Posterior vena cava (tissue), 2 donors: ENCODE measurements at regions not wholly inside any gene's neighbourhood (a gene's known extent, or its start where the extent isn't known, plus 50 kb on each side); places are given as distances from the start of the nearest gene placed in this dataset.
"Not testable (repeated sequence)": the region's sequence is repeated elsewhere in the genome, so short reads cannot be mapped to it uniquely, and the experiment has no call there.

ENCODE experiments used
- DNase-seq: peaks from one replicate; pipeline ENCODE4 v3.0.0-alpha.2; 2020; ENCODE audit warnings: low spot score
- intact Hi-C, 2 donors: fragments of 100-400 bp; cut with DNase I; formaldehyde crosslinking; loops; one replicate each; pipeline versions ENCODE4 v1.14.1 to v1.14.2; 2022 to 2023
- donor health status: DM: yes; HTN: yes; CAD: no.
- donor health status: DM: yes; HTN: yes; CAD: no.

DNA sequence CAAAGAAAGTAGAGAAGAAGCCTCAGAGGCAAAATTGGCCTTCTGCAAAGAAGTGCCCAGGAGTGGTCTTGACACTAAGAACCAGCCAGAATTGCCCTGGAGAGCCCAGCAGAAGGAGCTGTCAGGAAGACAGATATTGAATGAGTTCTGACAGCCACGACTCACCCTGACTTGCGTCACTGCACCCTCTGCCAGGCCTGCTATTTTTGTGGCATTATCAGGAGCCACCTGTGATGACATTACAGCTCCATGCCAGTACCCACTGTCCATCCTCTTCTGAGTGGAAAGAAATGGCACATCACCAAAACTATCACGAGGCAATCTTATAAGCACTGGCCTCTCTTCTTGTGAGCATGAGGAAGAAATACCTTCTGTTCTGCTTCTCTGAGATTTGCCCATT lies 67.7 kb downstream of the SMIM20 start:
- no peak for DNase-seq
- intact Hi-C loops, result no loop called here

DNA sequence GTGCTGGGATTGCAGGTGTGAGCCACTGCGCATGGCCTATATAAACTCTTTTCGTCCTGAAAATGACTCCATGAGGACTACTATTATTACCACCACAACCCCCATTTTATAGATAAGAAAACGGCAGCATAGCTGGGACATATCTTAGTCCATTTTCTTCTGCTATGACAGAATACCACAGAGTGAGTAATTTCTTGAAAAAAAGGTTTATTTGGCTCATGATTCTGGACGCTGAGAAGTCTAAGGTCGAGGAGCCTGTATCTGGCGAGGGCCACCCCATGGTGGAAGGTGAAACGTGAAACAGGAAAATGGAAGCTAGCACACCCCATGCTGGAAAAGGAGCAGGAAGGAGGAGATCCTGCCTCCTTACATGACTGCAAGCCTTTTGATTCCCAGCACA lies 68.9 kb downstream of the SMIM20 start:
- intact Hi-C loops, result no loop called here
- no peak for DNase-seq

DNA sequence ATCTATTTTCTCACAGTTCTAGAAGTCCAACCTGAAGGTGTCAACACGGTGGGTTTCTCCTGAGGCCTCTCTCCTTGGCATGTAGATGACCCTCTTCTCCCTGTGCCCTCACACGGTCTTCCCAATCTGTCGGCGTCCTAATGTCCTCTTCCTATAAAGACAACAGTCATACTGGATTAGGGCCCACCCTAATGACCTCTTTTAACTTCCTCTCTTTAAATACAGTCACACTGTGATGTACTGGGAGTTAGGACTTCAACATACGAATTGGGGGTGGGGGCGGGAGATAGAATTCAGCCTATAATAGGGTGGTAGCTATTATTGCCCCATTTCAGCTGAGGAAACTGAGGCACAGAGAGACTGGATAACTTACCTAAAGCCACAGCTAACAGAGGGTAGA lies 70.2 kb downstream of the SMIM20 start:
- intact Hi-C loops, result no loop called here
- DNase-seq, result no peak

DNA sequence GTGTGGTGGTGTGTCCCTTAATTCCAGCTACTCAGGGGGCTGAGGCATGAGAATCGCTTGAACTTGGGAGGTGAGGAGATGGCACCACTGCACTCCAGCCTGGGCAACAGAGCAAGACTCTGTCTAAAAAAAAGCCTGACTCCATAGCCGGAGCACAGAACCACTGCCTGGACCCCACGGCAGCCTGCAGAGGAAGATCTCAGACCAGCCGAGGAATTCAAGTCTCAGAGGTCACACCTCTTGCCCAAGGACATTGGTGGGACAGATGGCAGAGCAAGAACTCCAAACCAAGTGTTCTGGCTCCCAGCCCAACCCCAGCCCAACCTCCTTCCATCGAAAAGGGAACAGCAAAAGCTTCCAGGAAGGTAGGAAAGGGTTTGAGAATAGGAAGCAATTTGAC lies 70.8 kb downstream of the SMIM20 start:
- DNase-seq, result no peak
- intact Hi-C loops, result loop anchor here in 1 of 2 donors (5.0 kb wide), 1 partner anchor 348 kb away; no protein-coding TSS in a partner anchor

DNA sequence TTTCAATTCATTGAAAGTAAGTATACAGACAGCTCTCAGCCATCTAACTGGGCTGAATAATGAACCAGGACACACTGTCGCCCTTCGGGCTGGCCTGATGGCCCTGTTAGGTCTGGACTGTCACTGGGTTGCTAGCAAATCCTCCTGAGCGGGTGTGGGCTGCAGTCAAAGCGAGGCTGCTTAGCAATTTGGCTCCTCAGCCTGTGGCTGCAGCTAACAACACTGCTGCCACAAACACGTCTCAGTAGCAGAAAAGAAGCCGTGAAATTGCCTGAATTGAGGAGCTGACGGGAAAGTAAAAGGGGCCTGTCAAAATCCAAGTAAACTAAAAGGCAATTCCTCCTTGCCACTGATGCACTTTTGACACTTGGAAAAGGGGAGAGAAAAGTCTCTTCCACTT lies 72.8 kb downstream of the SMIM20 start:
- DNase-seq, result no peak
- intact Hi-C loops, result loop anchor here in 1 of 2 donors (5.0 kb wide), 1 partner anchor 345 kb away; no protein-coding TSS in a partner anchor

DNA sequence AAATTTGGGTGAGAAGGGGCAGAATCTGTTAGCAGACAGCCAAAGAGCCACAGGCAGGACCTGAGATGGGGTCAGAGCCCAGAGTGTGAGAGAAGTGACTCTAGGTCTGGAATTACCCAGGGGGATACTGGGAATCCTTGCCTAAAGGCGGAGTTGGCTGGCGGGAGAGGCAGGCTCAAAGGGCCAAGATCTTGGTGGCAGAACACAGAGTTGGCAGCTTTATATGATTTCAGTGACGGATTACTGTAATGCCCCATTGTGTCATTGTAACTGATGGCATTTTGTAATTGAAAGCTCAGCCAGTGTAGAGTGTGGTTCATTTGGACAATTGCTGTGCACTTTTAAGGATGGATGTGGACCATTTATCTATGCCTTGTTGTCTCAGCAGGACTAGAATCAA lies 77.3 kb downstream of the SMIM20 start:
- intact Hi-C loops, result loop anchor here in 1 of 2 donors (1.0 kb wide), 1 partner anchor 34 kb away; no protein-coding TSS in a partner anchor
- no peak for DNase-seq

DNA sequence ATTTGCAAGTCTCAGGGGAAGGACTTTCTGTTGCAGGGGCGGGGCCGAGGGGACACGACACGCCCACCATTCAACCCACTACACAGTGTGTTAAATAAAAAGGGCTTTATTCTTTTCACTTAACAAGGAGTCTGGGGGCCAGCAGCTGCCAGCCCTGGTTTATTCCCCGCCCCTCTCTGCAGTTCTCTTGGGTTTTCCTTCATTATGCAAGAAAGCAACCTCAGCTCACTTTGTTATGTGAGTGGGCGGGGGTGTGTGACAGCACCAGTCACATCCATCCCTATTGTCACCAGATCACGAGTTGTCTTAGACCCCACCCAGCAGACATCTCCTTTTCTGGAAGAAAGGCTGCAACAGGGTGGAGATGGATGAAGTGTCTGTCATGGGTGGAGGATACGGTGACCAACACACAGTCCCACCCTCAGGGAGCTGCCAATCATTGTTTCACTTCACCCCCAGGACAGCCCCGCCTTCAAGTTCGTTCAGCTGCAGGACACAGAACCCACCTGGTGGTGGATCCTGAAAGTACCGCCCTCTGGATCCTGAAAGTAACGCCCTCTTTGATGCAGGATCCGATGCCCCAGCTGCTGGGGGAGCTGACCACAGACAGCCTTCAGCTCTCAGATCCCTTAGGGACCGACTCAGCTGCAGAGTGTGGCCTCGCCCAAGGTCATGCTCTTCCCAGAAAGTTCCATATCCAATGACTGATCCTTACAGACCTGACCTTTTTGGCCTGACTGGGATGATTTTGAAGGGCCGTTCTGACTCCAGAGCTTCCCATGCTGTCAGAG lies 79.6 kb downstream of the SMIM20 start:
- no peak for DNase-seq
- intact Hi-C loops, result no loop called here

DNA sequence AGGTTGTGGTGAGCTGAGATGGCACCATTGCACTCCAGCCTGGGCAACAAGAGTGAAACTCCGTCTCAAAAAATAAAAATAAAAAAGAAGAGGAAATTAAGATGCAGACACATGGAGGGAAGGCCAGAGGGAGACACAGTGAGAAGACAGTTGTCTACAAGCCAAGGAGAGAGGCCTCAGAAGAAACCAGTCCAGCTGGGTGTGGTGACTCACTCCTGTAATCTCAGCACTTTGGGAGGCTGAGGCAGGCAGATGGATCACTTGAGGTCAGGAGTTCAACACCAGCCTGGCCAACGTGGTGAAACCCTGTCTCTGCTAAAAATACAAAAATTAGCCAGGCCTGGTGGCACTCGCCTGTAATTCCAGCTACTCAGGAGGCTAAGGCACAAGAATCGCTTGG lies 80.6 kb downstream of the SMIM20 start:
- intact Hi-C loops, result not testable (repeated sequence)

DNA sequence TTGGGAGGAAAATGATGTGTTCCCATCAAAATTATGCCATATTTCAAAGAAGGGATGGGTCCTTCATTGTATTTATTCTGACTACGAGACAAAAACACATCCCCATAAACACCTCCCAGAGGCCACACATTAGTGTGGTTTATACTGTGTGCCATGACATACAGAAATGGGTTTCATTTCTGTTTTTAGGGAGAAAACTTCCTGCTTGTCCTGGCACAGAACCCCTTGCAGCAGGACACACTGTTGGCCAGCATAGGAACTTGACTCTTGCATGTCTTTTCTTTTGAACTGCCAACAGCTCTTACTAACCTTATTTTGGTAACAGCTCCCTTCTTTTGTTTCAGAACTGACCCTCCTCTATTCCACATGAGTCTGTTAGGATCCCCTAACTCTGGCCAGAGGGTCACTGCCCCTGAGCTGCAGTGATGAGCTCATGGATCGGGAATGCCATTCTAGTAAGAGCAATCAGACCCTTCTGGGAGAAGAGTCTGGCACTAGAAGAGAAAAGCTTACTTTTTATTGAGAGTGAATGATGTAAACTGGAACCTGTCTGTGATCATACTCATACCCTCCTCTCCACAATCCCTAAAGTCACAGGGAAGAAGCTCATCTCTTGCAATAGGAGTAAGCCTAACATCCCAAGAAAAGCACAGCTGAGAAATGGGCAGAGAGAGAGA lies 86.4 kb downstream of the SMIM20 start:
- intact Hi-C loops, result no loop called here
- DNase-seq, result no peak

More for the DNA sequence above, 80.6 kb downstream of the SMIM20 start:
- not testable (repeated sequence) for DNase-seq

DNA sequence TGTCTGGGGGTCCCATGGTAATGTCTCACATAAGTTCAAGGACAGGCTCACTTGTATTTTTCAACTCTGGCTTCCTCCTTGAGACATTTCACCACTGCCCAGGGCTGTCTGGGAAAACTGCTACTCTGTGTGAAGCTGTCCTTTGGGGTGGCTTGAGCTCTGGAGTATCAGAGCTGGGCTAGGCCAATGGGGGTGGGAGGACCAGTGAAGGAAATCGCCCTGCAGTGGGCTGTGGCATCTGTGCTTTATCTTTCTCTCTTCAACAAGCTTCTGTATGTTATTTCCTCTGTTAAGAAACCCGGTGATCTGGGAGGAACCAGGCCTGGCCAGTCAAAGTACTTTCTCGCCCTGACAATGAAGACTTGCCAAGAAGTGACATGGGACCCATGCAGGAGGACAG lies 87.4 kb downstream of the SMIM20 start:
- peak; percentile 15 for DNase-seq
- intact Hi-C loops, result no loop called here

DNA sequence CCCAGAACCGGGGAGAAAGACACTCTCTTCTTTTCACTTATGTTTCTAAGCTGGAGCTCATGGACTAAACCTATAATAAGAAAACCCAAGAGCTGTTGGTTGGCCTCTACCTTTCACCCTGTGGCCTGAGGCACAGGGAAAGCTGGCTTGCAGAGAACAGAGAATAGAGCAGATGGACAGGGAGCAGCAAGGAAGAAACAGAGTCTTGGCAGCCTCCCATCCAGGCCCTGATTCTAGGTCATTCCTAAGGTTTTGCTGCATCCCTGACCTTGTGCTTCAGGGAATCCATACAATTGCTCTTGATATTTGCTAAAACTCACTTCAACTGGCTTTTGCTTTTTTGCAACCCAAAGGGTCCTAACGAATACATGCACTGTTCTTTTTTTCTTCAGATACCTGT lies 87.8 kb downstream of the SMIM20 start:
- DNase-seq, result no peak
- intact Hi-C loops, result no loop called here

DNA sequence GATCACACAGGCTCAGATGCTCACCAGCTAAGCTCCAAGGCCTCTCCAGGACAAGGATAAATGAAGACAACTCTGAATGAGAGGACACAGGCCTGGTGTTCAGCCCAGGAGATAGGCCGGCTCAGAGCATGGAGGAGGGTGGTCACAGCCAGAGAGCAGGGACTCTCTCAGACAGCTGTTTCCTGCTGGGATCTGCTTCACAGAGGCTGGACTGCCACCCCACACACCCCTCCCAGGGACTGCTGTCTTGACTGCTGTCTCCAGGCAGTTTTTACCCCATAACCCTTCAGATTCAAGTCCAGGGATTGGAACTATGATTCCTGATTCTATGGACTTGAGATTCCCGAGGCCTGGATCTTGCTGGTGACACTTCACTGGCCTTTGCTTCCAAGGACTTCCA lies 89.0 kb downstream of the SMIM20 start:
- peak; percentile 12 for DNase-seq
- intact Hi-C loops, result no loop called here

DNA sequence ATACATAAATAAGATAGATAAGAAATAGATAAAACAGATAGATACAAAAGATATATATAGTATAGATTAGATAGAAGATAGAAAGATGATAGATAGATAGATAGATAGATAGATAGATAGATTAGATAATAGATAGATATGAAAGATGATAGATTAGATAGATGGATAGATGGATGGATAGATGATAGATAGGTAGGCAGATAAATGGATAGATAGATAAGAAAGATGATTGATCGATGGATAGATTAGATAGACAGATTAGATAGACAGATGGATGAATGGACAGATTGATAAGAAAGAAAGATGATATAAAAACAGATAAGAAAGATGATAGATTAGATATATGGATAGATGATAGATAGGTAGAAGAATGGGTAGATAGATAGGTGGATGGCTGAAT lies 90.3 kb downstream of the SMIM20 start:
- intact Hi-C loops, result no loop called here
- no peak for DNase-seq

DNA sequence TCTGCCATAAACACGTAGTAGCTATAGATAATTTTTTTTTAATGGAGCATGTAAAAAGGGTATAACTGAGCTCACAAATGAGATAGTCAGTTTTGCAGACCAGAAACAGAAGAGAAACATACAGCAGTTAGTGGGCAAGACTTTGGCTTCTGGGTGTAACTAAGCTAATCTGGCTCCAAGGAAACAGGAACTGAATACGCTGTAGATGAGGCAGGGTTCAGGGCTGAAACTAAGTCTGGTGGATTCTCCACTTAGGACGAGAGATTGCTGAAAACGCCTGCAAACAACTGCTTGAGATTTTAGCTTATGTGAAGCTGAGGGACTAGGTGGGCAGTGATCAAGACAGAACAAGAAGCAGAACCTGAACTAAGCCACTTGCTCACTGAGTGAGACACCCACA lies 91.7 kb downstream of the SMIM20 start:
- intact Hi-C loops, result no loop called here
- DNase-seq, result peak; percentile 8

DNA sequence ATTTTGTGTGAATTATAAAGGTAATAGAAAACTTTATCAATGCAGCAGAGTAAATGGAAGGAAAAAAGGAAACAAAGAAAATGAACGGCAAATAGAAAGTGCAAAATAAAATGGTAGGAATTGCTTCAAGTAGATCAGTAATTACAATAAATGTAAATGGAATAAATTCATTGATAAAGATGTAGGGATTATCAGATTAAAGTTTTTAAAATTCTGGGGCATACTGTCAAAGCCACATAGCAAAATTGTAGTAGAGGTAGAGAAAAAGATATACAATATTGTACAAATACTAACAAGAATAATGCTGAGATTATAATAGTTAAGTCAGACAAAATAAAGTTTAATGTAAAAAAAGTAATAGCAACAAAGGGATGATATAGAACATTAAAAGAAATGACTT lies 94.7 kb downstream of the SMIM20 start:
- DNase-seq, result no peak
- intact Hi-C loops, result no loop called here

DNA sequence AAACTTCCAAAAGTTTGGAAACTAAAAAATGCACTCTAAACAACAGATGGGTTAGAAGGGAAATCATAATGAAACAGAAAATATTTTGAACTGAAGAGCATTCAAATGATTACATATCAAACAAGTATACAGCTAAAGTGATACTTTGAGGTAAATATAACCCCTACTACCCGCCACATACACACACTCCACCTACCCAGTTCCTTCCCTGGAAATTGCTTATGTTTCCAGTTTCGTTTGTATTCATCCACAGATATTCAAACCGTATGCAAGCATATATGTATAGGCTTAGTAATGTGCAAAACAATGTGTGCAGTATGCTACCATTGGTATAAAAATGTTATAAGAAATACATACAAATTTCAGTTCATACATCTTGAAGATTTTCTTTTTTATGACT lies 95.5 kb downstream of the SMIM20 start:
- DNase-seq, result no peak
- intact Hi-C loops, result no loop called here

DNA sequence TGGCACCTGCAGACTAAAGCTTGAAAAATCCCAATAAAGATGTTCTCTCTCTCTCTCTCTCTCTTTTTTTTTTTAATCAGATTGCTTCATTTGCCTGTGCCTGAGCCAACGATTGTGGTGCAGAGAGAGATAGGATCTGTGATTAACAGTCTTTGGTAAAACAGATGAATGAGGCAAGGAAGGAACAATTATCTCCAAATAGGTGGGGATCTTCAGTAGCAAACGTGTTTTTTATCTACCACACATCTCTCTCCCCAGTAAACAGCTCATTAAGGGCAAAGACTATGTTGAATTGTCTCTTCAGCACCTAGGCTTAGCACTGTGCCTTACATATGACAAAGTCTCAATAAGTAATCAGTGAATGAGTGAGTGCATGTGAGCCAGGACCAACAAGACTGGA lies 96.3 kb downstream of the SMIM20 start:
- DNase-seq, result no peak
- intact Hi-C loops, result no loop called here

DNA sequence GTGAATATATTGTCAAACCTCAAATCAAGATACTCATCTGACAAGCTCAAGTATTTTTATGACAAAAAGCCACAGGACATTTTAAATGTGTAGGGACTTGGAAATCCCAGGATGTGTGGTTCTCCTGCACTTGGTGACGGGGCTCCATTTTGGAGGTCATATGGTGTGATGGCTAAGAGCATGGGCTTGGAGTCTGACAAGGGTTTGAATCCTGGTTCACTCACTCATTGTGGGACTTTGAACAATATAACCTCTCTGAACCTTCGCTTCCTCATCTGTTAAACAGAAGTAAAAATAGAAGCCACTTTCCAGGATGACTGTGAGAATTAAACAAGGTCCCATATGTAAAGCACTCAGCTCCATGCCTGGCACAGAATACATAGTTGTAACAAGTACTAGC lies 99.6 kb downstream of the SMIM20 start:
- no peak for DNase-seq
- intact Hi-C loops, result no loop called here

DNA sequence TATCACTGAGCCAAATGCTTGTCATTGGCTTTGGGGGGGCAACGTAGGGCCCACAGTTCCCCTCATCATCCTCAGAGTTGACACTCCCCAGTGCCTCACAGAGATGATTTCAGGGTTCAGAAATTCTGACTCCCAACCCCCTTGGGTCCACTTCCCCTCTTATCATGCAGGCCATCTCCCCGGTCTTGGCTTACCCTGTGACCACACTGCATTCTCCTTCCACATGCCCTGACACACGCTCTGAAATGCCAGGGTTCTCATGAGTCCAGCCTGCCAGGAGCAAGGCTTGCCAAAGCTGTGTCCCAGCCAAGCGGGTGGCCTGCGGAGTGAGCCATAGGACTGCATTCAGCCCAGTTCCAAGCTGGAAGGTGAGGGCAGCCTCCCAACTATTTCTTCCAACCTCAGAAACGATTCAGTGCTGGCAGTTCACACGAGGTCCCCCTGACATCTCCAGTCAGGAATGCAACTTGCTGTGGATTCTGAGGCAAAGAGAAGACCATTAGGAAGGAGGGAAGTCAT lies 101.2 kb downstream of the SMIM20 start:
- intact Hi-C loops, result no loop called here
- peak; percentile 96 for DNase-seq

DNA sequence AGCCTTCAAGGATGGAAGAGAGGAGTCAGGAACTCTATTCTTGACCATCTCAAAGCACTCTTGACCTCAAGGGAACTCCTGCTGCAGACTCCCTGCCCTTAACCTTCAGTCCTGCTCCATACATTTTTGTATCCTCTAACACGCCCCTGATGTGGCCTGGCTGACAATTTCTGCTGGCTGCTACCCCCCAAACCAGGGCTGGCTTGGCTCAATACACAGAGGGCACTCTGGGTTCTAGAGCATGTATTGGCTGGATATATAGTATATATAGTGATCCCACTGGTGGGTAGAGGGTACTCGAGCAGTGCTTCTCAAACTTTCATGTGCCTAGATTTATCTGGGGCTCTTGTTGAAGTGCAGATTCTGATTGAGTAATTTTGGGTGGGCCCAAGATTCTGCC lies 101.9 kb downstream of the SMIM20 start:
- no peak for DNase-seq
- intact Hi-C loops, result no loop called here

DNA sequence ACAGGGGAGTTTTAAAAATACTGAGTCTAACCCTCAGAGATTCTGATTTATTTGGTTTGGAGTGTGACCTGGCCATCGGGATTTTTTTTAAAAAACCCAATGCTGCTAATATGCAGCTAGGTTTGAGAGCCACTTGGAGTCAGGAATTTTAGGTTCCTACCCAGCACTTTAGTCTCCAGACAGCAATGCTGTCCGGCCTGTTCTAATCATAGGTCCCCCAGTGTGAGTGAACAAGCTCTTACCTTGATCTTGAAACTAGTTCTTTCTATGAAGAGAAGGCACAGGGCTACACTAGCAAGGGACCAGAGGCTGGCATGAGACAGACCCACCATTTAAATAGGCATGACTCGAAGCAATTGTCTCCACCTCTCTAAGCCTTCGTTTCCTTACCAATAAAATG lies 103.5 kb downstream of the SMIM20 start:
- no peak for DNase-seq
- intact Hi-C loops, result no loop called here
